RWPE1 (cell line): ENCODE measurements at regions not wholly inside any gene's neighbourhood (a gene's known extent, or its start where the extent isn't known, plus 50 kb on each side); places are given as distances from the start of the nearest gene placed in this dataset.

ENCODE experiments used
- CTCF ChIA-PET: fragments of 350-600 bp; sonication (Branson Sonifier 250); formaldehyde crosslinking; extraction: SDS; loops from one replicate; lab custom pipeline; 2021; lab: Yijun Ruan, JAX
- POLR2A ChIA-PET: fragments of 400-600 bp; formaldehyde crosslinking; extraction: SDS; loops from one replicate; lab custom pipeline; 2020; ENCODE audit warnings: antibody characterized with exemption; ENCODE audit not compliant: low non-redundant PET; lab: Yijun Ruan, JAX
- DNase-seq: peaks from one replicate; pipeline ENCODE4 v3.0.0; 2012; ENCODE audit warnings: low spot score
- H3K27ac ChIP-seq: fragments of 450-650 bp; 2 replicates; pipeline ENCODE4 v1.5.1; 2017
- TF ChIP-seq, protein P1 (sequence below): fragments of 450-650 bp; conservative IDR thresholded peaks from 2 replicates; pipeline ENCODE4 v1.5.1; 2017; ENCODE audit warnings: low read depth, mild to moderate bottlenecking

DNA sequence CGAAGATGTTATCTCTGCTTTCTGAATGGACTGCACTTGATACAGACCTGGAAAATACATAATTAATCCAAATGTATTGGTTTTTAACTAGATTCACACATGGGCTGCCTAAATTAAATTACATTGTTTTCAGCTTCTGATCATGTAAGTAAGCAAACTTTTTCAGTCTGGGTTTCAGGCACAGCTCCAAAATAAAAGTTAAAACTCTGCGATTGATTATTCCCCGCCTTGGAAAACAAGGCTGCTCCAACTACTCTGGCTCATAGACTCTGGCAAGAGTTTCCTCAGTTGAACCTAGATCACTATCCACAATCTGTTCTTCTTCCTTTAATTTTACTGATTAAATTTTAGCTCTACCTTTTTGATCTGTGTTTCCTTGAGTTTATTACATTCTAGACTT, 526.0 kb upstream of the SPRY2 start:
- POLR2A ChIA-PET = no interaction called here
- no peak overlapping the region for H3K27ac ChIP-seq

DNA sequence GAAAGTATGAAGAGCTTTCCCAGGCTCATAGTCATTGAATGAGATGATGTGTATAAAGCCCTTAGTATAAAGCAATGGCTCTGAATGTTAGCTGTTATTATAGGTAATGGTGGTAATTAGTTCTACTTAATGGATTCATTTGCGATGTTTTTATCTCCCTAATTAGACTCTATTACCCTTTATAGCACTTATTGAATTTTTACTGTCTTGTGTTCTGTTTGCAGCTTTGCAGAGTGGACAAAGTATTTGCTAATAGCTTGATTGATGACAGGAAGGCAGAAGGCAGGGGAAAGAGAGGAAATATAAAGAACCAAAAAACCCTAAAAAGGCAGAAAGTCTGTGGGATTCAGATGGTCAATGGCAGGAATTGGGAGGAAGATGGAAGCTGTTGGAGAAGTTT, 524.4 kb upstream of the SPRY2 start:
- TF ChIP-seq, protein P1, sequence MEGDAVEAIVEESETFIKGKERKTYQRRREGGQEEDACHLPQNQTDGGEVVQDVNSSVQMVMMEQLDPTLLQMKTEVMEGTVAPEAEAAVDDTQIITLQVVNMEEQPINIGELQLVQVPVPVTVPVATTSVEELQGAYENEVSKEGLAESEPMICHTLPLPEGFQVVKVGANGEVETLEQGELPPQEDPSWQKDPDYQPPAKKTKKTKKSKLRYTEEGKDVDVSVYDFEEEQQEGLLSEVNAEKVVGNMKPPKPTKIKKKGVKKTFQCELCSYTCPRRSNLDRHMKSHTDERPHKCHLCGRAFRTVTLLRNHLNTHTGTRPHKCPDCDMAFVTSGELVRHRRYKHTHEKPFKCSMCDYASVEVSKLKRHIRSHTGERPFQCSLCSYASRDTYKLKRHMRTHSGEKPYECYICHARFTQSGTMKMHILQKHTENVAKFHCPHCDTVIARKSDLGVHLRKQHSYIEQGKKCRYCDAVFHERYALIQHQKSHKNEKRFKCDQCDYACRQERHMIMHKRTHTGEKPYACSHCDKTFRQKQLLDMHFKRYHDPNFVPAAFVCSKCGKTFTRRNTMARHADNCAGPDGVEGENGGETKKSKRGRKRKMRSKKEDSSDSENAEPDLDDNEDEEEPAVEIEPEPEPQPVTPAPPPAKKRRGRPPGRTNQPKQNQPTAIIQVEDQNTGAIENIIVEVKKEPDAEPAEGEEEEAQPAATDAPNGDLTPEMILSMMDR = no peak
- ChIA-PET POLR2A (no interaction called here), CTCF (interaction anchor here (0.7 kb wide), 1 partner anchor 642 kb away, joined by 3 read pairs; no protein-coding TSS in a partner anchor)
- no peak overlapping the region for H3K27ac ChIP-seq
- no peak for DNase-seq

More for the DNA sequence above, 526.0 kb upstream of the SPRY2 start:
- no peak for DNase-seq
- TF ChIP-seq, protein P1 = no peak
- CTCF ChIA-PET = no interaction called here

DNA sequence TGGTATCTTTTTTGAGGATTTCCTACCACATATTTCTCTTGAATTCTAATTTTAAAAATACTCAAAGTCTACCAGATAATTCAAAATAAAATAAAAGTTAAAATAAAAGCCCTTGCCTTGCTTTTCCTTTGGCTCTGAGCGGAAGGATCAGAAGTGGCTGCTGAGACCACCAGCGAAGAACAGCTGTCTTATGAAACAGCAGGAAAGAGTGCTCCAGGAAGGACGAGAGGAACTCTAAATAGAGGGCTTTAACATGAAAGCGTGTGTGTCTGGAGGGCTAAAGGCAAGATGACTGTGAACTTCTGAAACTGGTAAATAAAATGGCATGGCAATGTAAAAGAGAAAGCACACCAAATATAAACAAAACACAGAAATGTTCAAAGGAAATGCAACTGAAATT, 521.5 kb upstream of the SPRY2 start:
- ChIA-PET POLR2A (no interaction called here), CTCF (interaction anchor here (0.6 kb wide), 1 partner anchor 428 kb away, joined by 3 read pairs; no protein-coding TSS in a partner anchor)
- TF ChIP-seq, protein P1 = no peak
- no peak for DNase-seq
- no peak overlapping the region for H3K27ac ChIP-seq

DNA sequence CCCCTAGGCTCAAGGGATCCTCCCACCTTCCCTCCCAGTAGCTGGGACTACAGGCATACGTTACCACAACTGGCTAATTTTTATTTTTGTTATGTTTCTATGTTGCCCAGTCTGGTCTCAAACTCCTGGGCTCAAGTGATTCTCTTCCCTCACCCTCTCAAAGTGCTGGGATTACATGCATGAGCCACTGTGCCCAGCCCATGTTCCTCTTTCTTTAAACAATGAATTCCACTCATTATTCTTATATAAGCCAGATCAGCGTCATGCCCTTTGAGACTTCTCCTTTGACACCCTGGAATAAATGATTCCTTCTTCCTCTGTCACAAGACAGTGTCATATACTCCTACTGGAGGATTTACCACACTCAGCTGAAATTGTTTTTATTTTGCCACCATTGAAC, 519.9 kb upstream of the SPRY2 start:
- TF ChIP-seq, protein P1 = no peak
- ChIA-PET POLR2A (no interaction called here), CTCF (interaction anchor here (0.6 kb wide), 1 partner anchor 1109 kb away, joined by 4 read pairs; no protein-coding TSS in a partner anchor)
- no peak overlapping the region for H3K27ac ChIP-seq
- no peak for DNase-seq

DNA sequence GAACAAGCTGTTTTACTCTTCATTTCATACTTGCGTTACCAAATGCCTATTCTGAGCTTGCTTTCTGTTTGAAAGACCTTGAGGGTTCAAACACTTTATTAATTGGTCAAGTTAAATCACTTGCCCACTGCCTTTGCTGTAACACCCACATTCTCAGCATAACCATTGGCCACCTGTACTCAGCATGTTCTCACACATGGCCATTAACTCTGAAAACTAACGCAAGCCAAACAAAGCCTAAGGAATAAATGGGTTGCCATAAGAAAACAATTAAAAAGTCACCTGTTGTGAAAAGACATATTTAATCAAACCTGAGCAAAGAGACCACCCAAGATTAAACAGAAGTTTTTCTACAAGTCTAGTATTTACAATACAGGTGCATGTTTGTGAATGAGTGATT, 517.2 kb upstream of the SPRY2 start:
- no peak overlapping the region for H3K27ac ChIP-seq
- POLR2A ChIA-PET = no interaction called here
- TF ChIP-seq, protein P1 = no peak
- CTCF ChIA-PET = no interaction called here
- no peak for DNase-seq

DNA sequence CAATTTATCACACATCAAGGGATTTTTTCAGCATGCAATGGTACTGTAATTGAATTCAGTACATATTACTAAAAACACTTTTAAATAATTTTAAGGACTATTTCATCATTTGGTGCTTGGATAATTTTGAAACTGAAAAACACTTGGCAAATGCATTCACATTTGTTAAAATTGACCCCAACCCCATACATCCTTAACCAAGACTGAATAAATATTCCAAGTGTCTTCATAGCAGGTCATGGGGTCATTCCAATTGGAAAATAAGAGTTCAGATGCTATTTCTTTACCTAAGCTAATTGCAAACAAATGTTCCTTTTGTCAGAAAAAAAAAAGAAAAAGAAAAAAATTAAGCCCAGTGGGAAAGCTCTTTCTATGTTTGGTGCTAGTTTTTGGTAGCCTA, 516.4 kb upstream of the SPRY2 start:
- H3K27ac ChIP-seq = no peak overlapping the region
- TF ChIP-seq, protein P1 = no peak
- CTCF ChIA-PET = no interaction called here
- no peak for DNase-seq
- POLR2A ChIA-PET = no interaction called here

DNA sequence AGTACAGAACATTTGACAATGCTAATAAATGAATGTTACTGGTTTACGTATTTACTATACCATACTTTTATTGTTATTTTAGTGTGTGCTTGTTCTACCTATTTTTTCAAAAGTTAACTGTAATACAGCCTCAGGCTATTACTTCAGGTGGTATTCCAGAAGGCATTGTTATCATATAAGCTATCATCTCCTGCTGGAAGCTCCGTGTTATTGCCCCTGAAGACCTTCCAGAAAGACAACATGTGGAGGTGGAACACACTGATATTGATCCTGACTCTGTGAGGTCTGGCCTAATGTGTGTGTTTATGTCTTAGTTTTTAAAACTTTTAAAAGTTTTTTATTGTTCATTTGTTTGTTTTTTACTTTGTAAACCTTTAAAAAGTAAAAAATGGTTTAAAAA, 509.8 kb upstream of the SPRY2 start:
- CTCF ChIA-PET = interaction anchor here (0.6 to 0.7 kb wide), 3 partner anchors 21 to 56 kb away, joined by 3 read pairs; no protein-coding TSS in a partner anchor
- H3K27ac ChIP-seq = no peak overlapping the region
- TF ChIP-seq, protein P1 = no peak

More for the DNA sequence above, 509.8 kb upstream of the SPRY2 start:
- POLR2A ChIA-PET = no interaction called here
- no peak for DNase-seq
